ENCODE measurements at regions not wholly inside any gene's neighbourhood (a gene's known extent, or its start where the extent isn't known, plus 50 kb on each side); places are given as distances from the start of the nearest gene placed in this dataset.

- no peaks in the 10 kb centered on the region for H3K9me3 ChIP-seq
- TF ChIP-seq CTCF (IDR thresholded peaks at IDR 0.05): no peak
- intact Hi-C loops (cut with DNase I): no loop called here
Observed at GRCh38 chr5:112671687-112672086, 66.0 kb upstream of the APC start.

GRCh38 chr5:112681481-112681908 is 56.2 kb upstream of the APC start:
- Histone ChIP-seq H3K27ac (no peak overlapping the region), H3K9me3 (no peaks in the 10 kb centered on the region), H3K4me1 (no peaks in the 10 kb centered on the region), H3K36me3 (ENCODE audit: insufficient read depth in 1 of 2, low read depth in 1 of 2) (no peaks in the 10 kb centered on the region), H3K27me3 (ENCODE audit: insufficient read depth in 3 of 3, low read length in 2 of 3) (no peaks in the 10 kb centered on the region), H3K4me3 (no peak overlapping the region)
- ATAC-seq: no peak
- 29 to 52% (median 32%) methylated on average over 1 of the region's 1 CpG for WGBS, 3 donors
- DNase-seq: no peak
- TF ChIP-seq CTCF (IDR thresholded peaks at IDR 0.05): no peak
- intact Hi-C loops (cut with DNase I): no loop called here

More at GRCh38 chr5:112671687-112672086, 66.0 kb upstream of the APC start:
- no peaks in the 10 kb centered on the region for H3K27me3 ChIP-seq (ENCODE audit: insufficient read depth in 3 of 3, low read length in 2 of 3)
- DNase-seq (no peak), ATAC-seq (no peak)
- H3K4me3 ChIP-seq: no peak overlapping the region
- no peak overlapping the region for H3K27ac ChIP-seq
- no peaks in the 10 kb centered on the region for H3K4me1 ChIP-seq
- H3K36me3 ChIP-seq (ENCODE audit: insufficient read depth in 1 of 2, low read depth in 1 of 2): no peaks in the 10 kb centered on the region

GRCh38 chr5:112682621-112683061 is 55.0 kb upstream of the APC start:
- no peak overlapping the region for H3K27ac ChIP-seq
- intact Hi-C loops (cut with DNase I): no loop called here
- H3K36me3 ChIP-seq (ENCODE audit: insufficient read depth in 1 of 2, low read depth in 1 of 2): no peaks in the 10 kb centered on the region
- no peak overlapping the region for H3K4me3 ChIP-seq
- DNase-seq: no peak
- H3K27me3 ChIP-seq (ENCODE audit: insufficient read depth in 3 of 3, low read length in 2 of 3): no peaks in the 10 kb centered on the region
- no peak for TF ChIP-seq CTCF (IDR thresholded peaks at IDR 0.05)
- ATAC-seq: no peak
- H3K4me1 ChIP-seq: no peaks in the 10 kb centered on the region
- no peaks in the 10 kb centered on the region for H3K9me3 ChIP-seq
- 91 to 98% (median 96%) methylated on average over 3 of the region's 3 CpGs for WGBS, 3 donors

GRCh38 chr5:112684121-112684520 is 53.6 kb upstream of the APC start:
- no peak overlapping the region for H3K4me3 ChIP-seq
- intact Hi-C loops (cut with DNase I): no loop called here
- DNase-seq (no peak), ATAC-seq (no peak)
- H3K9me3 ChIP-seq: no peaks in the 10 kb centered on the region
- H3K27ac ChIP-seq: no peak overlapping the region
- 47 to 58% (median 57%) methylated on average over 1 of the region's 1 CpG for WGBS, 3 donors
- no peak for TF ChIP-seq CTCF (IDR thresholded peaks at IDR 0.05)
- no peaks in the 10 kb centered on the region for H3K36me3 ChIP-seq (ENCODE audit: insufficient read depth in 1 of 2, low read depth in 1 of 2)
- H3K4me1 ChIP-seq: no peaks in the 10 kb centered on the region
- H3K27me3 ChIP-seq (ENCODE audit: insufficient read depth in 3 of 3, low read length in 2 of 3): no peaks in the 10 kb centered on the region

GRCh38 chr5:112684737-112685136 is 52.9 kb upstream of the APC start:
- 33 to 42% (median 41%) methylated on average over 4 of the region's 4 CpGs for WGBS, 3 donors
- Histone ChIP-seq H3K9me3 (no peaks in the 10 kb centered on the region), H3K4me3 (no peak overlapping the region), H3K4me1 (no peaks in the 10 kb centered on the region), H3K27me3 (ENCODE audit: insufficient read depth in 3 of 3, low read length in 2 of 3) (no peaks in the 10 kb centered on the region), H3K27ac (no peak overlapping the region), H3K36me3 (ENCODE audit: insufficient read depth in 1 of 2, low read depth in 1 of 2) (no peaks in the 10 kb centered on the region)
- ATAC-seq (peak in 3 of 4 donors; percentile 30 to 65 (median 46)), DNase-seq (no peak)
- intact Hi-C loops (cut with DNase I): no loop called here
- no peak for TF ChIP-seq CTCF (IDR thresholded peaks at IDR 0.05)
